ENCODE measurements at regions not wholly inside any gene's neighbourhood (a gene's known extent, or its start where the extent isn't known, plus 50 kb on each side); places are given as distances from the start of the nearest gene placed in this dataset.

- TF ChIP-seq POLR2A (IDR thresholded peaks at IDR 0.05; ENCODE audit: low read length) (no peak), GATA1 (IDR thresholded peaks at IDR 0.05; ENCODE audit: low read depth, low read length) (no peak)
Observed at GRCh38 chr9:20078246-20078645, 289.4 kb upstream of the SLC24A2 start.

Measured in erythroblast (primary cell).